ENCODE measurements at regions not wholly inside any gene's neighbourhood (a gene's known extent, or its start where the extent isn't known, plus 50 kb on each side); places are given as distances from the start of the nearest gene placed in this dataset.
A peak's percentile ranks its signal among the peaks of the same experiment; 100 is the strongest.
"Not testable (repeated sequence)": the region's sequence is repeated elsewhere in the genome, so short reads cannot be mapped to it uniquely, and the experiment has no call there.

DNA sequence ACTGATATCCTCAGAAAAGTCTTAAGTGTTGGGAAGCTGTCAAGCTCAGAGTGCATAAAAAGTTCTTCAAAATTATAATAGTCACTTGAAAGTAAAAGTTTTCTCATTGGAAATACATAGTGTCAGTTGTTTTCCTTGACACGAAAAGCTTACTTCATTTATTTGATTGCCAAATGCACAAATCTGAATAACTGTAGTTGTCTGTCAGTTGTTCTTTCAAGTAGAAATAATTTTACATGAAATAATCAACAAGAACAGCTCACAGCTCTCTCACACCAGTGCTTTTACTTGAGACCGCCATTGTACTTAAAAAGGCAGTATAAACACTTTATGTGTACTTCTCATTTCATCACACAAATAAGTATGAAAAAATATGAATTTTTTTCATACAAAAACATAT lies 163.3 kb upstream of the NXPH2 start:
- no peak for DNase-seq (ENCODE audit: low read depth in 2 of 2)

- no peak for DNase-seq (ENCODE audit: low read depth in 2 of 2)
Observed at GRCh38 chr2:138942466-138942865, 162.3 kb upstream of the NXPH2 start.

DNA sequence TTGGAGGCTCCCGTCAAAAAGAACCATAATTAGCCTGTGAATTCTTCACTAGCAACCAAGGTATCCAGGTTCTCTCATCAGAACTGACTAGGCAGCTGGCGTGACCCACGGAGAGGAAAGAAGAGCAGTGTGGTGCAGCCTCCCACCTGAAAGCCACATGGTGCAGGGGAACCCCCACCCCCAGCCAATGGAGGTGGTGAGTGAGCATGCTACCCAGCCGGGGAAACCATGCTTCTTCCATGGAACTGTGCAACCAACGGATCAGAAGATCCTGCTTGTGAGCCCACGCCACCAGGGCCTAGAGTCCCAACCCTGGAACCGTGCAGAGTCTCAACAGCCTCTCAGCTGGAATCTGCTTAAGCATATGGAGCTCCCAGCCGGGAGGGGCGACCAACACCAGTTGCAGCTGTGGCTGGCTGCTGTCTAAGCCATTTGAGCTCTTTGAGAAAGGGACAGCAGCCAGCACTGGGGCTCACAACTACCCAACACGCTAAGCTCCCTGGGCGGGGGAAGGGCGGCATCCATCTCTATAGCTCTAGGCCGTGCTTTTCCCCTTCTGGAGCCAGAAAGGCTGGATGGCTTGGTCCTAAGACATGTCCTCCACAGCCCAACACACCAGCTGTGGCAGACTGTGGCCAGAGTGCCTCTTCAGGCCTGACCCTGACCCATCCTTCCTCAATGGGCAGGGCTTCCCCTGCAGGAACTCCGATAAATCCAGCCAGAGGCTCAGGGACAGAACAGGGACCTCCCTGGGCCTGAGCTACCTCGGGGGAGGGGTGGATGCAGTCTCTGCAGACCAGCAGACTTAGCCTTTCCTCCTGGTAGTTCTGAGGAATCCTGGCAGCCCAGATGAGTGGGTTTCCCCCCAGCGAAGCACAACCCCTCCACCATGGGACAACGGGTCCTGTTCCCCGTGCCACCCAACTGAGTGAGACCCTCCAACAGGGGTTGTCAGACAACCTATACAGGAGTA lies 151.4 kb upstream of the NXPH2 start:
- DNase-seq (ENCODE audit: low read depth in 2 of 2) = no peak

- DNase-seq (ENCODE audit: low read depth in 2 of 2) = no peak
Observed at GRCh38 chr2:138930571-138930970, 150.4 kb upstream of the NXPH2 start.

GRCh38 chr2:138928374-138929021 lies 148.3 kb upstream of the NXPH2 start:
- no peak for DNase-seq (ENCODE audit: low read depth in 2 of 2)

GRCh38 chr2:138922973-138923563 lies 142.9 kb upstream of the NXPH2 start:
- peak; percentile 6 to 31 for DNase-seq (ENCODE audit: low read depth in 2 of 2)

DNA sequence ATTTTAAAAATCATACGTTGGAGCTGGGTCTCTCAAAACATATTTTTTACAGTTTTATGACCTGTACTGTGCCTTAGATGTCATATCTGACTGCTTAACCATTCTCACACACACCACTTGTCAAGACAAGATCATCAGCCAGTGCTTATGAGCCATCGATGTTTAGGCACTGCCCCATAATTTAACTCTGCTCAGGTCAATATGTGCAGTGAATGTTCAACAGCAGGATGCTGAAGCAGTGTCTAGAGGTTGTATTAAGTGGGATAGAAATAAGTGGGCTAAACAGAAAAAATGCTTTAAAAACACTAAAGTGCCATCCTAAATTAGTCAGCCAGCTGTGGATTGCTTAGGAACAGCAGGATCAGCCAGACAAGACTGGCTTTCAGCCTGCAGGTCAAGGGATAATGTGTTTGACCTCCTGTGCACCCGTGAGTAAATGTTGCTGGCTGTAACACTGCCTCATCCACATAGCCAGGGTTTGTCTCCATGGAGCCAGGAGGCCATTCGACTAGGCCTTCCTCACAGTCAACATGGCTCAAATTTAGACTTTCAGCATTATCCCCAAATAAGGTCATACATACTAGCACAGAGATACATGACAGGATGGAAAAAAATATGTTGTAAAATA lies 139.0 kb upstream of the NXPH2 start:
- no peak for DNase-seq (ENCODE audit: low read depth in 2 of 2)

GRCh38 chr2:138910427-138910826 lies 130.2 kb upstream of the NXPH2 start:
- DNase-seq (ENCODE audit: low read depth in 2 of 2) = no peak

DNA sequence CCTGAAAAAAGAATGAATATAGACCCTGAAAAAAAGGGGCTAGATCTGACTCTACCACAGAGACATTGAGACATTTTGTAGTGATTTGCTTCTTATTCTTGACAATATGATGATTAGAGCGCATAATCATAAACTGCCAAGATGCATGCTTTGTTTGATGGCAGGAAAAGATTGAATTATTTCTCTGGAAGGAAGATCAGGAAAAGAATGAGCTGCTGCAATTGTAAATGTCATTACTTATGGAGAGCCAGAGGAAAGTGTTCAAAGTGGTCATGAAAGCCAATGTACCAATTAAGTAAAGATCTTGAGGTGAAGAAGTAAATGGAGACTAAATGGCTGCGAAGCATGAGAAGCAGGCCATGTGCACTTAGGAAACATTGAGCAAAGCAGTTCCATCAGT lies 126.4 kb upstream of the NXPH2 start:
- DNase-seq (ENCODE audit: low read depth in 2 of 2) = no peak

DNA sequence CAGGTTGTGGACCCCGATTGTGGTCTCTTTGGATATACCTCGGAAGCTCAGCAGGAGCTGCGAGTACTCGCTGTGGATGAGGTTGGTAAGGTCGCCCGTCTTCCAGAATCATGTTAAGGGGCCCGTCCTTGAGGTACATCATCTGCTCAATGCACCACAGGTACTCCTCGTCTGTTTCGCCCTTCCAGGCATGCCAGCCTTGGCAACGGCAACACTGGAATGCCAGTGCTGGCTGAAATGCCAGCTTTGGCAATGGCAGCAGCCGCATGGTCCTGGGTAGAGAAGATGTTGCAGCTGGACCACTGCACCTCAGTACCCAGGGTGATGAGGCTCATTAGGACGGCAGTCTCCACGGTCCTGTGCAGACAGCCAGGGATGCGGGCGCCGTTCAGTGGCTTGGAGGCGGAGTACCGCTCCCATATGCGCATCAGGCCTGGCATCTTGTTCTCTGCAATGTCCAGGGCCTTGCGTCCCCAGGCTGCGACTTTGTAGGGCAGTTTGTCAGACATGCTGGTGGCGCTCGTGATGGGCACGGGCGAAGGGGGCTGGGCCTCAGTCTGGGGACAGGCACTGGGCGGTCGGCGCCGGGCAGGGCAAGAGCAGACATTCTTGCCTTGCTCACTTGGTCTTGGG lies 122.2 kb upstream of the NXPH2 start:
- no peak for DNase-seq (ENCODE audit: low read depth in 2 of 2)

DNA sequence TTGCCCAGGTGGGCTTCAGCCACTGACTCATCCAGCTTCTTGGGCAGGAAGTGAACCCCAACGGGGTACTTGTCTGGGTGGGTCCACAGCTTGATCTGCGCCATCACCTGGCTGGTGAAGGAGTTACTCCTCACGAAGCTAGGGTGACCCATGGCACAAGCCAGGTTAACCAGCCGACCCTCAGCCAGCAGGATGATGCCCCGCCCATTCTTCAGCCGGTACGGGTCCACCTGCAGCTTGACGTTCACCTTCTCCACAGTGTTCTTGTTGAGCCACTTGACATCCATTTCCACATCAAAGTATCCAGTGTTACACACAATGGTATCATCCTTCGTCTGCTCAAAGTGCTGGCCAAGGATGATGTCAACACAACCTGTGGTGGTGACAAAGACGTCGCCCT lies 121.3 kb upstream of the NXPH2 start:
- no peak for DNase-seq (ENCODE audit: low read depth in 2 of 2)

DNA sequence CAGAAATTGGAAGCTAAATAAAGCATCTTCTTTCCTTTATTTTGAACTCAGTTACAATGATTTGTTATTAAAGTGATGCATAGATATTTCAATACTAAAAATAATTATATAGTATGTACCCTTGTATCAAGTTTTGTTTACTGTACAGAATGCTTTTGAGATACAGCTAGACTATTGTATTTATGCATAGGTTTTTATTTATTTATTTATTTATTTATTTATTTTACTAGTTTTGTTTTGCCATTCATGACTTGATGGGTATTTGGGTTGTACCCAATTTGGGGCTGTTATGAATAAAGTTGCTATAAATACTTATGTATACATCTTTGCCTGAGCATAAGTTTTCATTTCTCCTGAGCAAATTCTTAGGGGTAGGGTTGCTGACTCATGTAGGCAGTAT lies 118.7 kb upstream of the NXPH2 start:
- DNase-seq (ENCODE audit: low read depth in 2 of 2) = no peak

DNA sequence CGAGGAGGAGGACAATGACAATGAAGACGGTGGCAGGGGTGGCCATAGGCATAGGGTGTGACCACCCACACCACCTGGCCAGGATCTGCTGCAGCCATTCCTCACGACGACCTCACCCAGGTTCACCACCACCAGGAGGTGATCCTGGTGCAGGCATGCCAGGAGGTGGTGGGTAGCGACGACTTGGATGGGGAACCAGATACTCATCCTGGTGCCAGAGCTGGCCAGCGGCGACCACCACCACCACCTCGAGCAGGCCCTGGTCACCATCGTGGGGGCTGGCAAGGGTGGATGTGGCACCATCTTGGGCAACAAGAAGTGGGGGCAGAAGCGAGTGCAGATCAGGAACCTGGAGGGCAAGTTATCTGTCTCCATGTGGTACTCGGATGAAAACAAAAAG lies 117.1 kb upstream of the NXPH2 start:
- no peak for DNase-seq (ENCODE audit: low read depth in 2 of 2)

- no peak for DNase-seq (ENCODE audit: low read depth in 2 of 2)
Observed at GRCh38 chr2:138893746-138894145, 113.6 kb upstream of the NXPH2 start.

DNA sequence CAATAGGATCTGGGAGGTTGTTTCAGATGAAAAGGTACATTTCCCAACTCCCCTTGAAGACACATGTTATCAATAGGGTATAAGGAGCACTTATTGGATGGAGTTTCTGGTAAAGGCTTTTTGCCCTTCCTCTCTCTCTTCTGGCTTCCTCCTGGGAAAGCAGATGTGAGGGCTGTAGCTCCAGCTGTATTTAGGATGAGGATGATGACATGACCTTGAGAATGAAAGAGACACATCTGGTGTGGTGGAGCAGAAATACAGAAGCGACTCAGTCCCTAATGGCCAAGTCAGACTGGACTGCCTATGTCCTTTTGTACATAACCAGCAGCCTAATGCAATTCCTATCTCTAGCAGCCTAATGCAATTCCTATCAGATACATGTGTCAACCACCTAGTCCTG lies 100.9 kb upstream of the NXPH2 start:
- no peak for DNase-seq (ENCODE audit: low read depth in 2 of 2)

DNA sequence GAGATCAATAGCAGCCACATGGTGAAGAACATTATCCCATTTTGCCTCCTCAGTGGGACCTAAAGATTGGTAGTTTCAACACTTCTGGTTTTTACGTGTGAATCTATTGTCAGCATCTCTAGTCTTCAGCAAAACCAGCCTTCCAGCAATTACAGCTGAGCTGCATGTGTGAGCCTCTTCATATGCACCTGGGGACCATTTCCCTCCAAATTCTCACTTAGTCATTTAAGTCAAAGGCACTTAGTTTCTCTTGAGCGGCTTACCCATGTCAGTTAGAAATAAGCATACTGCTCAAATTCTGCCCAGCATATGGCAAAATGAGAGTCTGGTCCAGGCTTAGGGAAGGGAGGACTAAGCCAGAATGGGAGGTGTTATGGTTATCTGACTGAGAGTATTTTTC lies 99.7 kb upstream of the NXPH2 start:
- DNase-seq (ENCODE audit: low read depth in 2 of 2) = no peak

DNA sequence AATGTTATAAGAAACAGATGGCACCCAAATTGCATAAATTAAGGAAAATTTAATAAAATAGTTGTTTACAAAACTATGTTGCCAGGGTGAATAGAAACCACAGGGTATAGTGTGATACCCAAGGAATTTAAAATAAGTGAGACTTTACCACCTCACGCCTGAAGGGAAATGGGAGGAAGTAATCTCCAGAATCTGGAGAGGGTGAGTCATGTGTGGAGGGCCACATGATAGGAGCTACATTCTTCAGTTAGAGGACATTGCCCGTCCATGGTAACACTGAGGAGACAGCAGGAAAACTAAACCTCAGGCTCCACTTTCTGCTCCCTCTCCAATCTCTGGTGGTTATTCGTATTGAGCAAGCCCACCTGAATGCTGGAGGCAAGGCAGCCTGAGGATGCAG lies 97.2 kb upstream of the NXPH2 start:
- no peak for DNase-seq (ENCODE audit: low read depth in 2 of 2)

GRCh38 chr2:138874251-138874650 lies 94.1 kb upstream of the NXPH2 start:
- no peak for DNase-seq (ENCODE audit: low read depth in 2 of 2)

GRCh38 chr2:138872116-138872515 lies 91.9 kb upstream of the NXPH2 start:
- not testable (repeated sequence) for DNase-seq (ENCODE audit: low read depth in 2 of 2)

GRCh38 chr2:138871312-138871711 lies 91.1 kb upstream of the NXPH2 start:
- DNase-seq (ENCODE audit: low read depth in 2 of 2) = no peak

- no peak for DNase-seq (ENCODE audit: low read depth in 2 of 2)
Observed at GRCh38 chr2:138867341-138867740, 87.2 kb upstream of the NXPH2 start.

DNA sequence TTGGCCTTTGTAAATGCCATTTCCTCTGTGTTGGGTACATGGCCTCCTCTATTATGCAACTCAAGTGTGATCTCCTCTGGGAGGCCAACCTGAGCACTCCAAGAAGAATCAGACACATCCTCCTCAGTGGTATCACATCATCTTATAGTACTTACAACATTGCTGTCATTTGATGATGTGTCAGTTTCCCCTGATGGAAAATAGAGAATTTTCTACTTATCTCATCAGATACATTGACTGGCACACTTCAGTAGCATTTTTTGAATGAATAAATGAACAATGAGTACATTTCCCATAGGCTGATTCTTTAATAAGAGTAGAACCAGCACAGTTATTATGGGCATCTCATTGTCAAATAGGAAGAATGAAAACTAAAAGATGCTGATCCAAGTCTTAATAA lies 86.6 kb upstream of the NXPH2 start:
- no peak for DNase-seq (ENCODE audit: low read depth in 2 of 2)
